ENCODE measurements at regions not wholly inside any gene's neighbourhood (a gene's known extent, or its start where the extent isn't known, plus 50 kb on each side); places are given as distances from the start of the nearest gene placed in this dataset.

GRCh38 chr10:78857193-78857592 is 211.6 kb upstream of the ZMIZ1 start:
- Mint-ChIP-seq H3K9me3 (ENCODE audit: low read depth) (no peaks in the 10 kb centered on the region), H3K4me1 (ENCODE audit: low read depth) (peaks cover 5% of the 10 kb centered on the region), H3K36me3 (ENCODE audit: low read depth) (no peaks in the 10 kb centered on the region), H3K4me3 (ENCODE audit: unreplicated experiment) (no peak overlapping the region), H3K27me3 (ENCODE audit: low read depth) (peaks cover 4% of the 10 kb centered on the region), H3K27ac (ENCODE audit: unreplicated experiment) (no peak overlapping the region)
- TF ChIP-seq CTCF (IDR thresholded peaks at IDR 0.05) = no peak
- no peak for DNase-seq (ENCODE audit: low spot score)

DNA sequence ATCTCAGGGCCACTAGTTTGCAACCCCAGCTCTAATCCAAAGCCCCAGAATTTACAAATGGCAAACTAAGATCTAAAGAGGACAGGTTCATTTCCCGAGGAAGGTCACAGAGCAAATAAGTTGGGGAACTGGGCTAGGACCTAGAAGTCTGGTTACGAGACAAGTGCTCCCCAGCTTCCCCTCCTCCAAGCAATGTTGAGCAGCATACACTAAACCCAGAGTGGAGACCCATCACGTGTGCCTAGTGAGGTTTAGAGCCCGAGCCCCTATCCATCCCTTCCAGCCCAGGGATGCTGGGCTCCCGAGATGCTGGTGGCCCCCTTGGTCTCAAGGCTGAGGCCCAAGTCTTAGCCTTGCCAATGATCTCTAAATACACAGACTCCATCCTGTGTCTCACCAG is 209.5 kb upstream of the ZMIZ1 start:
- TF ChIP-seq CTCF (IDR thresholded peaks at IDR 0.05) = no peak
- Mint-ChIP-seq H3K4me1 (ENCODE audit: low read depth) (peaks cover 5% of the 10 kb centered on the region), H3K4me3 (ENCODE audit: unreplicated experiment) (no peak overlapping the region), H3K9me3 (ENCODE audit: low read depth) (no peaks in the 10 kb centered on the region), H3K36me3 (ENCODE audit: low read depth) (no peaks in the 10 kb centered on the region), H3K27me3 (ENCODE audit: low read depth) (peaks cover 4% of the 10 kb centered on the region), H3K27ac (ENCODE audit: unreplicated experiment) (no peak overlapping the region)
- no peak for DNase-seq (ENCODE audit: low spot score)

DNA sequence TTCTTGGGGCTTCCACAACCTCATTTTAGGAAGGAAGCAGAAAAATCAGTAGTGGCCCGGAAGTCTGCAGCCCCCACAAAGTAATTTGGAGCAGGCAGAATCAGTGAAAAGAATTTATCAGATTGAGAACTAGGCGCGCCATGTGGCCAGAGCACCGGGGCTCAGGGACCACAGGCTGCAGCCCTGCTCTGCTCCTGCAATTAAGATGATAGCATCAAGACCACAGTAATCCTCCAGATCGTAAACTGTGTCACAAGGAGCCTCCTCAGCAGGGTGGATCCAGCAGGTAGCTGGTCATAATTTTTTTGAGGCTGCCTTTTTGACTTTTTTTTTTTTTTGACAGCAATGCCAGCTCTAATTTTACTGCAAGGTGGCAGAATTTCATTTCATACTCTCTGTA is 209.0 kb upstream of the ZMIZ1 start:
- TF ChIP-seq CTCF (IDR thresholded peaks at IDR 0.05) = no peak
- peaks cover 4% of the 10 kb centered on the region for H3K27me3 Mint-ChIP-seq (ENCODE audit: low read depth)
- no peak for DNase-seq (ENCODE audit: low spot score)

DNA sequence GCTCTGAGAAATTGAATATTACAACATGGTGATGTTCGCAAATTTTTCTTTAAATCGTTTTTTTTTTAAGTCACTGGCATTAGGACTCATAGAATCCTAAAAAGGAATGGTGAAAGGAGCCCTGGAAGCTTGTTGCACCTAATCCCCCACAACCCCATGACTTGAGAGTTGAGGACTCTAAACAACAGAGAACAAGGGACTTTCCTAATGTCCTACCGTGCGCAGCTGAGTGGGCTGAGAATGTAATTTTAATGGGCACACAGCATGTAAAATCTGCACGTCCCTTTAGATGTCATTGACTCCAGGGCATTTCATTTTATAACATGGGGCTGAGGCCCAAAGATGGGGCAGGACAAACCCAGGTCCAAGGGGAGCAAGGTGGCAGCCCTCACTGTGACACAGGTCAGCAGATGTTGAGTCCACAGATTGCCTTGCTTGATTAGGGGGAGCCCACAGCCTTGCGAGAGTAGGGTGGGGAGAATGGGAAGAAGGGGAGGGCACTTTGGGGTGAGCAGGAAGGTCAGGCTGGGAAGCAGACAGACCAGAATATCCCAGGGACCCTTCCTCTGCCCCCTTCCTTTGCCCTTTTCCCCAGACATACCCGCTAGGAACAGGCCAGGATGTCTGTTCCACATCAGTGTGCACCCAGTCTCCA is 208.4 kb upstream of the ZMIZ1 start:
- H3K27ac Mint-ChIP-seq (ENCODE audit: unreplicated experiment) = no peak overlapping the region
- no peak overlapping the region for H3K4me3 Mint-ChIP-seq (ENCODE audit: unreplicated experiment)
- no peak for TF ChIP-seq CTCF (IDR thresholded peaks at IDR 0.05)
- H3K36me3 Mint-ChIP-seq (ENCODE audit: low read depth) = no peaks in the 10 kb centered on the region
- H3K4me1 Mint-ChIP-seq (ENCODE audit: low read depth) = peaks cover 5% of the 10 kb centered on the region
- H3K9me3 Mint-ChIP-seq (ENCODE audit: low read depth) = no peaks in the 10 kb centered on the region
- peaks cover 4% of the 10 kb centered on the region for H3K27me3 Mint-ChIP-seq (ENCODE audit: low read depth)
- DNase-seq (ENCODE audit: low spot score) = no peak

More for the DNA sequence above, 209.0 kb upstream of the ZMIZ1 start:
- no peak overlapping the region for H3K4me3 Mint-ChIP-seq (ENCODE audit: unreplicated experiment)
- peaks cover 5% of the 10 kb centered on the region for H3K4me1 Mint-ChIP-seq (ENCODE audit: low read depth)
- no peaks in the 10 kb centered on the region for H3K36me3 Mint-ChIP-seq (ENCODE audit: low read depth)
- no peak overlapping the region for H3K27ac Mint-ChIP-seq (ENCODE audit: unreplicated experiment)
- H3K9me3 Mint-ChIP-seq (ENCODE audit: low read depth) = no peaks in the 10 kb centered on the region

DNA sequence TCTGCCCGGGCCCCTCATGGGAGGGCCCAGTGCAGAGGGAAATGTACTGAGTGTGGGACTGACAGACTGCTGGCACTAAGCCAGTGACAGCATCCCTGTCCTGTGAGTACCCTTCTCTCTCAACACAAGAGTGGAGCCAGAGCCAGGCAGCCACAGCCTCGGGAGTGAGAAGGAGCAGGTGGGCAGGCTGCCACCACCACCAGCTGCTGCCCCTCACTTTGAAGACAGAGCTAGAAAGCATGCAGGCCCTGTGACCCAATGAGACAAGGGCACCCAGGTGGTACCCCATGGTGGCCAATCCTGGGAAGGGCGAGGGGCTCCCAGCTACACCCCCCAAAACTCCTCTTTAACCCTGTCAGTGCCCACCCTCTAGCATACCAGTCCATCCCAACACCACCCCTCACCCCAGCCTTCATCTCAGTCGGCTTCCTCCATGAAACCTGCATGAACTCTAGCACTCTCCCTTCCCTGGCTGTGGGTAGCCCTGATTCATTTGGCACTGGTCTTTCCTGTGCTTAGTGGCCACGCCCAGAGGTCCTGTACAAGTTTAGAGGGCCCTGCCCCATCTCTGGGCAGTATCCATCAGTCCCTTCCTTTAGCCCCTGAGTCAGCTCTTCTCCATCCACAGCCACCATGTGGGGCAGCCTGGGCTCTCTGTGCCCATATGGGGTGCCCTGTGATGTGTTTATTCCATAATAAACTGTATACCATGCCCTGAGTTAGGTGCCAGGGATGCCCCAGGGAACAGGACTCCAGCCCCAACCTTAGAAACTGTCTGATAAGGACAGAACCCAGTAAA is 207.0 kb upstream of the ZMIZ1 start:
- no peak for DNase-seq (ENCODE audit: low spot score)
- Mint-ChIP-seq H3K27me3 (ENCODE audit: low read depth) (peaks cover 1% of the 10 kb centered on the region), H3K27ac (ENCODE audit: unreplicated experiment) (no peak overlapping the region), H3K4me1 (ENCODE audit: low read depth) (peaks cover 5% of the 10 kb centered on the region), H3K9me3 (ENCODE audit: low read depth) (no peaks in the 10 kb centered on the region), H3K4me3 (ENCODE audit: unreplicated experiment) (no peak overlapping the region), H3K36me3 (ENCODE audit: low read depth) (no peaks in the 10 kb centered on the region)
- no peak for TF ChIP-seq CTCF (IDR thresholded peaks at IDR 0.05)
